ENCODE measurements at regions not wholly inside any gene's neighbourhood (a gene's known extent, or its start where the extent isn't known, plus 50 kb on each side); places are given as distances from the start of the nearest gene placed in this dataset.

DNA sequence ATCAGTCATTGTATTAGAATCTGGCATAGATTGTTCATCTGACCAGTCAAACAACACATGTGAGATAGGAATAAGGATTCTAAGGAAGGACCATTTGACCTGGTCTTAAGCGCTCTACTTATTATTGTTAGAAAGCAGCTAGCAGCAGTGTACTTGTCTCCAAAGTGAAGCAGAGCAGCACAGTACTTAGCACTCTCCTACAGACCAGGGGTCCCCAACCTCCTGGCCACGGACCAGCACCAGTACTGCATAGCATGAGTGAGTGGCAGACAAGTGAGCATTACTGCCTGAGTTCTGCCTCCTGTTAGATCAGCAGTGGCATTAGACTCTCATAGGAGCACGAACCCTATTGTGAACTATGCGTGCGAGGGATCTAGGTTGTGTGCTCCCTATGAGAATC is 135.9 kb upstream of the SPRY1 start:
- BruUV-seq (replicated peaks), result no TSS peak
- H3K4me3 ChIP-seq, result no peak overlapping the region
- H3K27me3 ChIP-seq (replicated peaks in 1 of 2; ENCODE audit: control insufficient read depth in 2 of 2, insufficient read depth in 2 of 2, low read length in 1 of 2), result no peaks in the 10 kb centered on the region
- DNase-seq (ENCODE audit: low read depth, low spot score), result no peak
- ChIA-PET POLR2A (no interaction called here), RAD21 (ENCODE audit: unreplicated experiment) (no interaction called here), SMC1A (ENCODE audit: uncharacterized antibody, unreplicated experiment) (no interaction called here), CTCF (interaction anchor here (1.5 kb wide), 1 partner anchor 13 kb away, joined by 6 read pairs; no protein-coding TSS in a partner anchor)
- no peak overlapping the region for H2AFZ ChIP-seq (ENCODE audit: control insufficient read depth, low read depth, low read length)
- no peaks in the 10 kb centered on the region for H4K20me1 ChIP-seq (ENCODE audit: control insufficient read depth, insufficient read depth)
- in situ Hi-C loops (cut with MboI) (no loop called here), intact Hi-C loops (cut with micrococcal nuclease; ENCODE audit: unreplicated experiment) (no loop called here)
- H3K4me1 ChIP-seq (ENCODE audit: control insufficient read depth, insufficient read depth, low read length), result peaks cover 4% of the 10 kb centered on the region
- no peak for FAIRE-seq
- no peak for TF ChIP-seq HDGF (IDR thresholded peaks at IDR 0.05)
- no peak for TF ChIP-seq DPF2 (IDR thresholded peaks at IDR 0.05)
- TF ChIP-seq MTA3 (IDR thresholded peaks at IDR 0.05; ENCODE audit: borderline replicate concordance, low read length), result no peak
- TF ChIP-seq FOXM1 (IDR thresholded peaks at IDR 0.05; ENCODE audit: low read depth, low read length), result no peak
- WGBS (ENCODE audit: insufficient coverage, insufficient replicate concordance, low lambda C conversion rate, missing lambda C conversion rate), result 92% methylated on average over 5 of the region's 5 CpGs
- H3K36me3 ChIP-seq (ENCODE audit: control insufficient read depth in 2 of 2, insufficient read depth in 2 of 2, low read length in 1 of 2), result no peaks in the 10 kb centered on the region
- no peaks in the 10 kb centered on the region for H3K79me2 ChIP-seq (ENCODE audit: control insufficient read depth, insufficient read depth, low read length)
- no peak overlapping the region for H3K9ac ChIP-seq (ENCODE audit: control insufficient read depth, insufficient read depth, low read length)
- ATAC-seq, result no peak
- no peak overlapping the region for H3K27ac ChIP-seq (ENCODE audit: control insufficient read depth, insufficient read depth)
- H3K4me2 ChIP-seq (ENCODE audit: control insufficient read depth, insufficient read depth), result no peak overlapping the region
- no peaks in the 10 kb centered on the region for H3K9me3 ChIP-seq (replicated peaks; ENCODE audit: control insufficient read depth, insufficient read depth, low read length)

- intact Hi-C loops (cut with micrococcal nuclease; ENCODE audit: unreplicated experiment) (no loop called here), in situ Hi-C loops (cut with MboI) (no loop called here)
- H4K20me1 ChIP-seq (ENCODE audit: control insufficient read depth, insufficient read depth), result no peaks in the 10 kb centered on the region
- H3K27ac ChIP-seq (ENCODE audit: control insufficient read depth, insufficient read depth), result no peak overlapping the region
- H3K9me3 ChIP-seq (replicated peaks; ENCODE audit: control insufficient read depth, insufficient read depth, low read length), result no peaks in the 10 kb centered on the region
- WGBS (ENCODE audit: insufficient coverage, insufficient replicate concordance, low lambda C conversion rate, missing lambda C conversion rate), result 59% methylated on average over 3 of the region's 3 CpGs
- H3K27me3 ChIP-seq (replicated peaks in 1 of 2; ENCODE audit: control insufficient read depth in 2 of 2, insufficient read depth in 2 of 2, low read length in 1 of 2), result no peaks in the 10 kb centered on the region
- H3K4me2 ChIP-seq (ENCODE audit: control insufficient read depth, insufficient read depth), result no peak overlapping the region
- ATAC-seq (no peak), DNase-seq (ENCODE audit: low read depth, low spot score) (no peak), FAIRE-seq (no peak)
- H3K79me2 ChIP-seq (ENCODE audit: control insufficient read depth, insufficient read depth, low read length), result no peaks in the 10 kb centered on the region
- H3K4me1 ChIP-seq (ENCODE audit: control insufficient read depth, insufficient read depth, low read length), result peaks cover 4% of the 10 kb centered on the region
- H3K9ac ChIP-seq (ENCODE audit: control insufficient read depth, insufficient read depth, low read length), result no peak overlapping the region
- H3K4me3 ChIP-seq, result no peak overlapping the region
- H3K36me3 ChIP-seq (ENCODE audit: control insufficient read depth in 2 of 2, insufficient read depth in 2 of 2, low read length in 1 of 2), result no peaks in the 10 kb centered on the region
- ChIA-PET POLR2A (no interaction called here), CTCF (no interaction called here), RAD21 (ENCODE audit: unreplicated experiment) (no interaction called here), SMC1A (ENCODE audit: uncharacterized antibody, unreplicated experiment) (interaction anchor here (0.9 to 1.2 kb wide), 2 partner anchors 9 to 15 kb away, joined by 3 read pairs; no protein-coding TSS in a partner anchor)
- BruUV-seq (replicated peaks), result no TSS peak
- H2AFZ ChIP-seq (ENCODE audit: control insufficient read depth, low read depth, low read length), result no peak overlapping the region
- no peak for TF ChIP-seq TAF1 (IDR thresholded peaks at IDR 0.05; ENCODE audit: borderline replicate concordance, low read depth, low read length)
- no peak for TF ChIP-seq ZNF592 (IDR thresholded peaks at IDR 0.05)
- TF ChIP-seq ZZZ3 (IDR thresholded peaks at IDR 0.05; ENCODE audit: control insufficient read depth, insufficient read length, low read depth), result no peak
- TF ChIP-seq USF1 (IDR thresholded peaks at IDR 0.05; ENCODE audit: borderline replicate concordance, extremely low read length, insufficient read depth, low read depth, low read length), result no peak
- no peak for TF ChIP-seq ATF7 (IDR thresholded peaks at IDR 0.05; ENCODE audit: low read depth)
- TF ChIP-seq, protein P1, sequence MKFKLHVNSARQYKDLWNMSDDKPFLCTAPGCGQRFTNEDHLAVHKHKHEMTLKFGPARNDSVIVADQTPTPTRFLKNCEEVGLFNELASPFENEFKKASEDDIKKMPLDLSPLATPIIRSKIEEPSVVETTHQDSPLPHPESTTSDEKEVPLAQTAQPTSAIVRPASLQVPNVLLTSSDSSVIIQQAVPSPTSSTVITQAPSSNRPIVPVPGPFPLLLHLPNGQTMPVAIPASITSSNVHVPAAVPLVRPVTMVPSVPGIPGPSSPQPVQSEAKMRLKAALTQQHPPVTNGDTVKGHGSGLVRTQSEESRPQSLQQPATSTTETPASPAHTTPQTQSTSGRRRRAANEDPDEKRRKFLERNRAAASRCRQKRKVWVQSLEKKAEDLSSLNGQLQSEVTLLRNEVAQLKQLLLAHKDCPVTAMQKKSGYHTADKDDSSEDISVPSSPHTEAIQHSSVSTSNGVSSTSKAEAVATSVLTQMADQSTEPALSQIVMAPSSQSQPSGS (IDR thresholded peaks at IDR 0.05; ENCODE audit: low read length), result no peak
- TF ChIP-seq BMI1 (IDR thresholded peaks at IDR 0.05; ENCODE audit: borderline replicate concordance), result no peak
- no peak for TF ChIP-seq SUZ12 (IDR thresholded peaks at IDR 0.05; ENCODE audit: unreplicated experiment)
- no peak for TF ChIP-seq MEF2B (IDR thresholded peaks at IDR 0.05; ENCODE audit: partially characterized antibody, poor library complexity, severe bottlenecking)
Measured at GRCh38 chr4:123262080-123262479, 134.5 kb upstream of the SPRY1 start.
